Suppressor macrophage (primary cell): ENCODE measurements at regions not wholly inside any gene's neighbourhood (a gene's known extent, or its start where the extent isn't known, plus 50 kb on each side); places are given as distances from the start of the nearest gene placed in this dataset.
"Not testable (repeated sequence)": the region's sequence is repeated elsewhere in the genome, so short reads cannot be mapped to it uniquely, and the experiment has no call there.

ENCODE experiments used
- DNase-seq, 4 experiments: peaks; one replicate each; pipeline ENCODE4 v3.0.0-alpha.2; 2020 to 2022

GRCh38 chr18:33853187-33853586, 275.2 kb downstream of the ASXL3 start:
- DNase-seq, result no peak

GRCh38 chr18:33851546-33852078, 273.6 kb downstream of the ASXL3 start:
- DNase-seq, result no peak

- no peak for DNase-seq
These were observed 271.7 kb downstream of the ASXL3 start for GRCh38 chr18:33849731-33850130.

- DNase-seq, result no peak
These were observed 266.2 kb downstream of the ASXL3 start for GRCh38 chr18:33844232-33844631.

- DNase-seq, result no peak
These were observed 263.4 kb downstream of the ASXL3 start for GRCh38 chr18:33841221-33841967.

- DNase-seq, result no peak
These were observed 262.2 kb downstream of the ASXL3 start for GRCh38 chr18:33840212-33840593.

GRCh38 chr18:33839452-33840211, 261.6 kb downstream of the ASXL3 start:
- peak; percentile 9 to 40 (median 18) for DNase-seq

GRCh38 chr18:33838054-33838453, 260.0 kb downstream of the ASXL3 start:
- DNase-seq, result no peak

GRCh38 chr18:33837191-33837590, 259.2 kb downstream of the ASXL3 start:
- no peak for DNase-seq

- no peak for DNase-seq
These were observed 258.5 kb downstream of the ASXL3 start for GRCh38 chr18:33836564-33836963.

- no peak for DNase-seq
These were observed 257.4 kb downstream of the ASXL3 start for GRCh38 chr18:33835419-33835818.

GRCh38 chr18:33833842-33834241, 255.8 kb downstream of the ASXL3 start:
- DNase-seq, result no peak

GRCh38 chr18:33831424-33831823, 253.4 kb downstream of the ASXL3 start:
- DNase-seq, result no peak

- DNase-seq, result no peak
These were observed 252.2 kb downstream of the ASXL3 start for GRCh38 chr18:33830213-33830612.

GRCh38 chr18:33828949-33829348, 250.9 kb downstream of the ASXL3 start:
- no peak for DNase-seq

- DNase-seq, result no peak
These were observed 248.1 kb downstream of the ASXL3 start for GRCh38 chr18:33826151-33826550.

- peak in 2 of 4 experiments; percentile 0 to 1 for DNase-seq
These were observed 243.5 kb downstream of the ASXL3 start for GRCh38 chr18:33821503-33821902.

GRCh38 chr18:33820517-33821371, 242.7 kb downstream of the ASXL3 start:
- no peak for DNase-seq

GRCh38 chr18:33819692-33820343, 241.8 kb downstream of the ASXL3 start:
- DNase-seq, result not testable (repeated sequence)

- DNase-seq, result no peak
These were observed 240.1 kb downstream of the ASXL3 start for GRCh38 chr18:33818145-33818544.

GRCh38 chr18:33817096-33817495, 239.1 kb downstream of the ASXL3 start:
- DNase-seq, result no peak

GRCh38 chr18:33814546-33814945, 236.5 kb downstream of the ASXL3 start:
- DNase-seq, result no peak
